ENCODE measurements at regions not wholly inside any gene's neighbourhood (a gene's known extent, or its start where the extent isn't known, plus 50 kb on each side); places are given as distances from the start of the nearest gene placed in this dataset.

- Histone ChIP-seq H3K4me3 (no peak overlapping the region), H3K4me1 (no peaks in the 10 kb centered on the region), H3K27me3 (no peaks in the 10 kb centered on the region), H3K27ac (replicated peaks in 1 of 4) (no peak overlapping the region), H3K9me3 (no peaks in the 10 kb centered on the region), H3K36me3 (no peaks in the 10 kb centered on the region)
- intact Hi-C loops (cut with DNase I): no loop called here
- no peak for DNase-seq (ENCODE audit: extremely low spot score)
- 82% methylated on average over 2 of the region's 2 CpGs for WGBS
- TF ChIP-seq EP300 (IDR thresholded peaks at IDR 0.05) (no peak), POLR2A (IDR thresholded peaks at IDR 0.05; ENCODE audit: low read depth) (no peak), CTCF (IDR thresholded peaks at IDR 0.05) (no peak), POLR2AphosphoS5 (IDR thresholded peaks at IDR 0.05) (no peak)
Observed at GRCh38 chr1:71236503-71236902, 155.7 kb upstream of the ZRANB2 start.

DNA sequence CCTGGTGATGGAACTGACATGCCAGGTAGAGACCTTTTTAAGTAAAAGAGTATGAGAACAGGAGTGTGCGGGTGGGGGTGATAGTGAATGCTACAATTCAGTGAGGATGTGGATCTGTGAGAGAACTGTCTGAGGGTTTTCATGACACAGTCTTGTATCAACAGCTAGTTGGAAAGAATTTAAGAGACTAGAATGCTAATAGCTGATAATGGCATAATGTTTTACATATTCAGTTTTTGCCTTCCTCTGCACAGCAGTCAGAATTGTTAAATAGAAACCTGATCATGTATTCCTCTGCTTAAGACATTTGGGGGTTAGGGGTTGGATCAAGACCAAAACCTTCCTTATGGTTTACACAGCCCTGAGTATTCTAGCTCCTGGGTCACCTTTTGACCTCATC is 152.8 kb upstream of the ZRANB2 start:
- 88% methylated on average over 1 of the region's 1 CpG for WGBS
- intact Hi-C loops (cut with DNase I): no loop called here
- TF ChIP-seq POLR2A (IDR thresholded peaks at IDR 0.05; ENCODE audit: low read depth) (no peak), CTCF (IDR thresholded peaks at IDR 0.05) (no peak), POLR2AphosphoS5 (IDR thresholded peaks at IDR 0.05) (no peak), EP300 (IDR thresholded peaks at IDR 0.05) (no peak)
- H3K4me1 ChIP-seq: no peaks in the 10 kb centered on the region
- H3K36me3 ChIP-seq: no peaks in the 10 kb centered on the region
- no peak overlapping the region for H3K4me3 ChIP-seq
- no peak for DNase-seq (ENCODE audit: extremely low spot score)
- no peak overlapping the region for H3K27ac ChIP-seq (replicated peaks in 1 of 4)
- H3K27me3 ChIP-seq: no peaks in the 10 kb centered on the region
- H3K9me3 ChIP-seq: no peaks in the 10 kb centered on the region

GRCh38 chr1:71232786-71233185 is 152.0 kb upstream of the ZRANB2 start:
- Histone ChIP-seq H3K9me3 (no peaks in the 10 kb centered on the region), H3K36me3 (no peaks in the 10 kb centered on the region), H3K27ac (replicated peaks in 1 of 4) (no peak overlapping the region), H3K4me3 (no peak overlapping the region), H3K27me3 (no peaks in the 10 kb centered on the region), H3K4me1 (no peaks in the 10 kb centered on the region)
- 96% methylated on average over 5 of the region's 5 CpGs for WGBS
- TF ChIP-seq POLR2A (IDR thresholded peaks at IDR 0.05; ENCODE audit: low read depth) (no peak), EP300 (IDR thresholded peaks at IDR 0.05) (no peak), CTCF (IDR thresholded peaks at IDR 0.05) (no peak), POLR2AphosphoS5 (IDR thresholded peaks at IDR 0.05) (no peak)
- DNase-seq (ENCODE audit: extremely low spot score): no peak
- intact Hi-C loops (cut with DNase I): no loop called here

GRCh38 chr1:71232166-71232763 is 151.4 kb upstream of the ZRANB2 start:
- intact Hi-C loops (cut with DNase I): no loop called here
- no peaks in the 10 kb centered on the region for H3K9me3 ChIP-seq
- H3K36me3 ChIP-seq: no peaks in the 10 kb centered on the region
- H3K27ac ChIP-seq (replicated peaks in 1 of 4): no peak overlapping the region
- no peak overlapping the region for H3K4me3 ChIP-seq
- TF ChIP-seq POLR2AphosphoS5 (IDR thresholded peaks at IDR 0.05) (no peak), EP300 (IDR thresholded peaks at IDR 0.05) (no peak), POLR2A (IDR thresholded peaks at IDR 0.05; ENCODE audit: low read depth) (no peak), CTCF (IDR thresholded peaks at IDR 0.05) (no peak)
- WGBS: 87% methylated on average over 12 of the region's 12 CpGs
- H3K4me1 ChIP-seq: no peaks in the 10 kb centered on the region
- DNase-seq (ENCODE audit: extremely low spot score): no peak
- H3K27me3 ChIP-seq: no peaks in the 10 kb centered on the region

DNA sequence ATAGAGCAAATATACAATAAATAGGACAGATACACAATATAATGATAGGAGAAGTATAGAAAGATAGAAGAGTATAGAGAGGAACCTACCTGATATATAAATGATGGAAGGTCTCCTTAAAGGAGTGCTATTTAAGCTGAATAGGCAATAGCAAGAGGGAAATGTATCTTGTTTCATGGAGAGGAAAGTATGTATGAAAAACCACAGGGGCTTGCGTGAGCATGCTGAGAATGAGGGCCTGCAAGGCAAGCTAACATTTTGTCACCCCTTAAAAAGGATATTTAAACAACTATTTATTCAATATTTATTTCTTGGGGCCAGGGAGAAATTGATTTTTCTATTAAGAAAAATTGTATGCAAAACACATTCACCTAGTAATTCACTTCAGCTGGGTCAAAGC is 150.9 kb upstream of the ZRANB2 start:
- TF ChIP-seq EP300 (IDR thresholded peaks at IDR 0.05) (no peak), CTCF (IDR thresholded peaks at IDR 0.05) (no peak), POLR2AphosphoS5 (IDR thresholded peaks at IDR 0.05) (no peak), POLR2A (IDR thresholded peaks at IDR 0.05; ENCODE audit: low read depth) (no peak)
- Histone ChIP-seq H3K27ac (replicated peaks in 1 of 4) (no peak overlapping the region), H3K36me3 (no peaks in the 10 kb centered on the region), H3K9me3 (no peaks in the 10 kb centered on the region), H3K4me1 (no peaks in the 10 kb centered on the region), H3K27me3 (no peaks in the 10 kb centered on the region), H3K4me3 (no peak overlapping the region)
- 94% methylated on average over 1 of the region's 1 CpG for WGBS
- DNase-seq (ENCODE audit: extremely low spot score): no peak
- intact Hi-C loops (cut with DNase I): no loop called here
